Brain microvascular endothelial cell (primary cell): ENCODE measurements at regions not wholly inside any gene's neighbourhood (a gene's known extent, or its start where the extent isn't known, plus 50 kb on each side); places are given as distances from the start of the nearest gene placed in this dataset.
"Not testable (repeated sequence)": the region's sequence is repeated elsewhere in the genome, so short reads cannot be mapped to it uniquely, and the experiment has no call there.

Experiments
- DNase-seq: peaks from one replicate; pipeline ENCODE4 v3.0.0-alpha.2; 2020
- H3K27ac ChIP-seq: fragments of 250-450 bp; sonication (Bioruptor Pico); 2 replicates; pipeline ENCODE4 v1.5.1; 2020; ENCODE audit warnings: mild to moderate bottlenecking, moderate library complexity
- H3K27me3 ChIP-seq: fragments of 250-450 bp; sonication (Bioruptor Pico); replicated peaks from 2 replicates; pipeline ENCODE4 v1.5.1; 2020; ENCODE audit warnings: mild to moderate bottlenecking
- H3K36me3 ChIP-seq: fragments of 250-450 bp; sonication (Bioruptor Pico); replicated peaks from 2 replicates; pipeline ENCODE4 v1.5.1; 2020; ENCODE audit warnings: mild to moderate bottlenecking
- H3K4me3 ChIP-seq: 2 replicates; pipeline ENCODE4 v1.5.1; 2011; ENCODE audit warnings: low read depth, mild to moderate bottlenecking, control low read depth, low read length, moderate library complexity
- in situ Hi-C: cut with HindIII; loops from 2 replicates; pipeline ENCODE4 v1.10.0; 2017; ENCODE audit warnings: low sequenced_read_pairs, low pct_ligation_motif_present
- TF ChIP-seq, protein P1 (sequence below): IDR thresholded peaks from 2 replicates; pipeline ENCODE4 v1.5.1; 2011; ENCODE audit warnings: low read depth, mild to moderate bottlenecking, moderate library complexity, low read length, control low read depth, inconsistent platforms; ENCODE audit errors: missing control alignments

DNA sequence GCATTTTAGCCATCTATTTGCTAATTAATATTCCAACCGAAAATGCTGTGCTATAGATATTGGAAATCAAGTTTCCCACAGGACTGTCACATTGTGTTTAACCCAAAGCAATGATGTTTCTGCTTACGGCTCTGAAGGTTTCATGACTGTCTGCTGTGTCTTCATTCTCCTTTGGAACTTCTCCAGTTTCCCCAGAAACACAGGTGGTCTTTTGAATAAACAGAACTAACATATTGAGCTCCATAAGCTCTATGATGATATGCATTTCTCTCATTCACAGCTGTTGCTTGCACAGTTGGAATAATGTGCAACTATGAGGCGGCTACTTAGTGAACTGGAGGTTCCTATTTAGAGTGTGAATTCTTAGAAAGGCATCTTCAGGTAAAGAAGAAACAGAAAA is 266.0 kb upstream of the ID4 start:
- Histone ChIP-seq H3K27me3 (no peaks in the 10 kb centered on the region), H3K4me3 (no peak overlapping the region), H3K27ac (no peak overlapping the region), H3K36me3 (no peaks in the 10 kb centered on the region)
- TF ChIP-seq, protein P1, sequence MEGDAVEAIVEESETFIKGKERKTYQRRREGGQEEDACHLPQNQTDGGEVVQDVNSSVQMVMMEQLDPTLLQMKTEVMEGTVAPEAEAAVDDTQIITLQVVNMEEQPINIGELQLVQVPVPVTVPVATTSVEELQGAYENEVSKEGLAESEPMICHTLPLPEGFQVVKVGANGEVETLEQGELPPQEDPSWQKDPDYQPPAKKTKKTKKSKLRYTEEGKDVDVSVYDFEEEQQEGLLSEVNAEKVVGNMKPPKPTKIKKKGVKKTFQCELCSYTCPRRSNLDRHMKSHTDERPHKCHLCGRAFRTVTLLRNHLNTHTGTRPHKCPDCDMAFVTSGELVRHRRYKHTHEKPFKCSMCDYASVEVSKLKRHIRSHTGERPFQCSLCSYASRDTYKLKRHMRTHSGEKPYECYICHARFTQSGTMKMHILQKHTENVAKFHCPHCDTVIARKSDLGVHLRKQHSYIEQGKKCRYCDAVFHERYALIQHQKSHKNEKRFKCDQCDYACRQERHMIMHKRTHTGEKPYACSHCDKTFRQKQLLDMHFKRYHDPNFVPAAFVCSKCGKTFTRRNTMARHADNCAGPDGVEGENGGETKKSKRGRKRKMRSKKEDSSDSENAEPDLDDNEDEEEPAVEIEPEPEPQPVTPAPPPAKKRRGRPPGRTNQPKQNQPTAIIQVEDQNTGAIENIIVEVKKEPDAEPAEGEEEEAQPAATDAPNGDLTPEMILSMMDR: no peak
- in situ Hi-C loops: no loop called here
- no peak for DNase-seq

DNA sequence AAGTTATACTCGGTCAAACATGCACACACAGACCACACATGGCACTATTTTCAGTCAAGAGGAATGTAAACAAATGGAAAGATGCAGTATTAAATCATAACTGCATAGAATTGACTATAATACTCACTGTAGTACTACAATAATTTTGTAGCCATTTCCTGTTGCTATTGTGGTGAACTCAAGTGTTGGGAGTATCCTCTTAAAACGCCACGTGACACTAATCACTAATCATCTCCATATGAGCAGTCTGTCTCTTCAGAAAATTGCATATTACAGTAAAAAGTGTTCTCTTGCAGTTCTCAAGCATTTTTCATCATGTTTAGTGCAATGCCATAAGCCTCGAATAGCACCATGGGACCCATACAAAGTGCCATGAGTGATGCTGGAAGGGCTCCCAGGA is 258.7 kb upstream of the ID4 start:
- in situ Hi-C loops: no loop called here
- Histone ChIP-seq H3K27me3 (no peaks in the 10 kb centered on the region), H3K27ac (no peak overlapping the region), H3K36me3 (no peaks in the 10 kb centered on the region), H3K4me3 (no peak overlapping the region)
- DNase-seq: no peak
- TF ChIP-seq, protein P1: no peak

DNA sequence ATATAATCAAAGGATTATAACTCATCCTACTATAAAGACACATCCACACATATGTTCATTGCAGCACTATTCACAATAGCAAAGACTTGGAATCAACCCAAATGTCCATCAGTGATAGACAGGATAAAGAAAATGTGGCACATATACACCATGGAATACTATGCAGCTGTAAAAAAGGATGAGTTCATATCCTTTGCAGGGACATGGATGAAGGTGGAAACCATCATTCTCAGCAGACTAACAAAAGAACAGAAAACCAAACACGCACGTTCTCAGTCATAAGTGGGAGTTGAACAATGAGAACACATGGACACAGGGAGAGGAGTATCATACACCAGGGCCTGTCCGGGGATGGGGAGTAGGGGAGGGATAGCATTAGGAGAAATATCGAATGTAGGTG is 253.0 kb upstream of the ID4 start:
- in situ Hi-C loops, DNase-seq, H3K27ac ChIP-seq: not testable (repeated sequence)

DNA sequence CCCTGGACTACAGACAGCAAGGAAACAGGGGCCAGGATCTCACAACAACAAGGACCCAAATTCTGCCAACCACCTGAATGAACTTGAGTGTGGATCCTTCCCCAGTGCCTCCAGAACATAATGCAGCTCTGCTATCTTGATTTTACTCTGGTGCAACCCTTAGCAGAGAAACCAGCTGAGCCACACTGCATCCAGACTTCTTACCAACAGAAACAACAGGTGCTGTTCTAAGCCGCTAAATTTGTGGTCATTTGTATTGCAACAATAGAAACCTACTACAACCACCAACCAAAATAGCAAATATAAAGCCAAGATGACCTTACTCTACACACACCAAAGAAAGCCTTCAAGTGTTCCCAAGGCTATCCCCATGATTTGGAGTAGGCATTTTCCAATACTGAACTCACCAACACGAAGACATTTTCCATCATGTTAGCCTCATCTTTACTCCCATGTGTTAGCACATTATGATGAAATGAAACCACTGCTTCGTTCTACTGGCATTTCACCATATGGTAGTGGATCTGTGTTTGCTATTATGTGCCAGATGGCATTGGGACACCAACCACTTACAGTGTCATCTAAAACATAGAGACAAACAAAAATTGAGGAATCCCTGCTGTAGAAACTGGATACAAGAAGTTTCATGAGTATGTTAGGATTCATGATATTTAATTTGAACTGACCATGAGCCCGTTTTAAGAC is 249.8 kb upstream of the ID4 start:
- no peak overlapping the region for H3K27ac ChIP-seq
- H3K4me3 ChIP-seq: no peak overlapping the region
- TF ChIP-seq, protein P1: no peak
- no peaks in the 10 kb centered on the region for H3K36me3 ChIP-seq
- H3K27me3 ChIP-seq: no peaks in the 10 kb centered on the region
- in situ Hi-C loops: no loop called here
- no peak for DNase-seq

More for the DNA sequence above, 253.0 kb upstream of the ID4 start:
- not testable (repeated sequence) for H3K36me3 ChIP-seq, H3K27me3 ChIP-seq, H3K4me3 ChIP-seq

DNA sequence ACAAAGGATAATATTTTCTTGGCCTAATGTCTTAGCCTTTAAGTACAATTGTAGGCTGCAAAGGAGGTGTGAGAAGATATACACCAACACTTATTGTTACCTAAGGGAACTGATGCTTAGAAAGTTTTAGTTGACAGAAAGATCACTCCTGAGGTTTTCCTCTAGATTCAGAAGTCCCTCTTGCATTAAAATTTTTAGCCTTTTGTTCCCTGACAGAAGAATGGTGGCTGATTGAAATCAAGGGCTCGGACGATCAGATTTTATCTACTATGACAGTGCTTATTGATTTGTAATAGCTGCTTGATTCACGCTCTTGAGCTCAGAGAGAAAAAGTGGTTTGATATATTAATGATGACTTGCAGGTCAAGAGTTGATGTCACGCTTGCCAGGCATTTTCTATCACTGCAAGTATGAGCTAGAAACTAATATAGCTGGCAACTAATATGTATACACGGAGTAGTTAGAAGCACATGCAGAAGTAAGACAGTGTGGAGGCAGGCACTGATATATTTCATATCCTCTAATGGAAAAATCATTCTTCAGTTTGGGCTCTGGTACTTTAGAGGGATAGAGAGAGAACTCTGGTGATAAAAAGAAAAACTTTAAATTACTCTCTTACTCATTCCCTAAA is 246.6 kb upstream of the ID4 start:
- TF ChIP-seq, protein P1: no peak
- DNase-seq: no peak
- in situ Hi-C loops: no loop called here
- Histone ChIP-seq H3K27ac (no peak overlapping the region), H3K27me3 (no peaks in the 10 kb centered on the region), H3K4me3 (no peak overlapping the region), H3K36me3 (no peaks in the 10 kb centered on the region)

DNA sequence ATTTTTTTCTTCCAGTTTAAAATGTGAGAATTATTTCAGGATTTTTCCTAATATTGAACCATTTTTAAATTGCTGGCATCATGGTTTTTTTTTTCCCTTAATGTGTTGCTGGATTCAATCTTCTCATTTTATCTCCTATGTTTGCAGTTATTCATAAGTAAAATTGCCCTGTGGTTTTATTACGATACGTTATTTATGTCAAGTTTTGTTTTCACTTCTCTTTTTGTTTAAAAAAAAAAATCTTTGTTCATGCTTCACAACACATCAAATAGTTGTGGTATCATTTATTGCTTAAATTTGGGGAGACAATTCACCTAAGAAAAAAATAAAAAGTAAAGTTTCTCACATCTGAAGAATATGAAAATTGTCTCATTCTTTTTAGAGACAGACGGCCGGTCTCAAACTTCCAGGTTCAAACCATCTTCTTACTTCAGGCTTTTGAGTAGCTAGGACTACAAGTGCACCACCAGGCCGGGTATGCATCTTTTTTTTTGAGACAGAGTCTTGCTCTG is 239.3 kb upstream of the ID4 start:
- Histone ChIP-seq H3K4me3 (no peak overlapping the region), H3K27me3 (no peaks in the 10 kb centered on the region), H3K36me3 (no peaks in the 10 kb centered on the region), H3K27ac (no peak overlapping the region)
- DNase-seq: no peak
- in situ Hi-C loops: no loop called here
- TF ChIP-seq, protein P1: no peak
